Neuron (in vitro differentiated cells): ENCODE measurements at regions not wholly inside any gene's neighbourhood (a gene's known extent, or its start where the extent isn't known, plus 50 kb on each side); places are given as distances from the start of the nearest gene placed in this dataset.

Source experiments
- H2AFZ ChIP-seq: one replicate; pipeline ENCODE4 v1.6.1; 2013; ENCODE audit warnings: low read depth, mild to moderate bottlenecking, inconsistent platforms, low read length, moderate library complexity
- H3K27me3 ChIP-seq: one replicate; pipeline ENCODE4 v1.6.1; 2013; ENCODE audit warnings: low read length; ENCODE audit not compliant: insufficient read depth
- H3K36me3 ChIP-seq: one replicate; pipeline ENCODE4 v1.6.1; 2013; ENCODE audit warnings: low read length; ENCODE audit not compliant: insufficient read depth
- H3K4me1 ChIP-seq: one replicate; pipeline ENCODE4 v1.6.1; 2013; ENCODE audit warnings: low read length; ENCODE audit not compliant: insufficient read depth
- H3K4me3 ChIP-seq: 2 replicates; pipeline ENCODE4 v1.5.1; 2013; ENCODE audit warnings: mild to moderate bottlenecking, low read length, moderate library complexity
- H3K9me3 ChIP-seq: one replicate; pipeline ENCODE4 v1.6.1; 2013; ENCODE audit warnings: low read length

DNA sequence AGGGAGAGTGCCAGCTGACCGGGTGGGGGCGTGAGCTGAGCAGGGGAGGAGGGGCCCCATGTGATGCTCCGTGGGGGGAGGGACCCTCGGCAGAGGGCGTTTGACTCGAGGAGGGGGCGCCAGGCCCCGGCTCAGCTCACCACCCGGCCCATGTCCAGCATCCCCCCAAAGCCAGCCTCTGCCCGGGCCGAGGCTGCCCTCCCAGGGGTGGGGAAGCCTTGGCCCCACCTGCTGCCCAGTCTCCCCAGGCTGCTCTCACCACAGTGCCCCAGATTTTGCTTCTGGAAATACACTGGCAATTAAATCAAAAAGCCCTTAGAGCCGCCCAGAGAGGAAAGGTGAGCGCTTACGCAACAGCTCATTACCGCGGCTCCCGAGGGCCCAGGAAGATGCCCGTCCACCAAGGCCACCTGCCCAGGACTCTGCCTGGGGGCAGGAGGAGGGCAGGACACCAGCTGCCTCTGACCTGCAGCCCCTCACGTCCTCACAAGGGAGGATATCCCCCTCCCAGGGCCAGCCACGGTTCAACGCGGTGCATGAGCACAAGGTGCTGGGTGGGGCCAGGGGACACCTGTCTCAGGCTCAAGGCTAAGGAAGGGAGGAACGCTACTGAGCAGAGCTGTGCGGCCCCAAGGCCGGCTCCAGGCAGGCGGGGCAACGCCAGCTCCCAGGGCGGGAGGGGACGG is 70.0 kb upstream of the INPP5A start:
- no peak overlapping the region for H2AFZ ChIP-seq
- H3K36me3 ChIP-seq: no peaks in the 10 kb centered on the region
- no peaks in the 10 kb centered on the region for H3K9me3 ChIP-seq
- no peak overlapping the region for H3K4me3 ChIP-seq
- H3K4me1 ChIP-seq: peaks cover 7% of the 10 kb centered on the region
- no peaks in the 10 kb centered on the region for H3K27me3 ChIP-seq

DNA sequence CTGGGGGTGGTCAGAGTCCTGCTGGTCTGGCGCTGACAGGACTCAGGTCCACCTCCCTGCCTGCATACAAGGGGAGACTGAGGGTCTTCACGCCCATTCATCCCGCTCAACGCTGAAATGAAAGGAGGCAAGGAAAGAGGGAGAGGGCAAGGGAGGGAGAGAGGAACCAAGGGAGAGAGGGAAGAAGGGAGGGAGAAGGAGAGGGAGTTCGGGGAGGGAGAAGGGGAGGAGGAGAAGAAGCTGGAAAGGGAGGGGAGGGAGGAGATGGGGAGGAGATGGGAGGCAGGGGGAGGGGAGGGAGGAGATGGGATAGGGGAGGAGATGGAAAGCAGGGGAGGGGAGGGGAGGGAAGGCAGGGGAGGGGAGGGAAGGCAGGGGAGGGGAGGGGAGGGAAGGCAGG is 69.4 kb upstream of the INPP5A start:
- peaks cover under 1% of the 10 kb centered on the region for H3K9me3 ChIP-seq
- no peak overlapping the region for H3K4me3 ChIP-seq
- H2AFZ ChIP-seq: no peak overlapping the region
- peaks cover 7% of the 10 kb centered on the region for H3K4me1 ChIP-seq
- H3K36me3 ChIP-seq: no peaks in the 10 kb centered on the region
- H3K27me3 ChIP-seq: no peaks in the 10 kb centered on the region

GRCh38 chr10:132468651-132469050 is 68.9 kb upstream of the INPP5A start:
- Histone ChIP-seq H3K4me1 (peaks cover 7% of the 10 kb centered on the region), H3K9me3 (peaks cover 2% of the 10 kb centered on the region), H2AFZ (no peak overlapping the region), H3K36me3 (no peaks in the 10 kb centered on the region), H3K4me3 (no peak overlapping the region), H3K27me3 (no peaks in the 10 kb centered on the region)

DNA sequence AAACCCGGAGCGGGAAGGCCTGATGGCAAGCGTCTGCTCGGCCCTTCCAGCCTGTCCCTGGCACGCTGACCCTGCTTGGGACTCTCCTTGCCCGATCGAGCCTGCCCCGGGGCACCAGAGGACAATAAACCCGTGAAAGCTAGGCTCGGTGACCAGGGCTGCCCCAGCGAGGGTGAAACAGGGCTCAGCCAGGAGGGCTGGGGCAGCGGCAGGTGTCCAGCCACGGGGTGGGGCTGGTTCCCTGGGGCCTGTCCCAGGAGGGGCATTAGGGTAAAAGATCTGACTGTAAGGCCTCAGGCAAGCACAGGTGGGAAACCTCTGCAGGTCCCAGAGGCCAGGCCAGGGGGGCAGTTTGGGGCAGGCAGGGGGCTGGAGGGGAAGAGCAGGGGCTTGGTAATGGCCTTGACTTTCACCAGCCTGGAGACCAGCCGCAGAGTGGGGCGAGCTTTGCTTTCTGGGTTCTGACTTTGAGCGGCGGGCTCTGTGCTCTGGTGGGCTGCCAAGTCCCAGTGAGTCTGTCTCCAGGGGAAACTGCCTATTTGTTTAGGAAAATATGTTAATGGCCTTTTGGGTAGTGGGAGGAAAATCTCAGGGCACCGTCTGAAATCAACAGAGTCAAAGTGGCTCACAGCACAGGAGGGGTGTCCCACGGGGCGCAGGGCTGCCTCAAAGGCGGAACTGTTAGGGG is 68.2 kb upstream of the INPP5A start:
- Histone ChIP-seq H3K36me3 (no peaks in the 10 kb centered on the region), H3K27me3 (no peaks in the 10 kb centered on the region), H3K4me1 (peaks cover 7% of the 10 kb centered on the region), H3K4me3 (no peak overlapping the region), H2AFZ (no peak overlapping the region), H3K9me3 (peaks cover 2% of the 10 kb centered on the region)

DNA sequence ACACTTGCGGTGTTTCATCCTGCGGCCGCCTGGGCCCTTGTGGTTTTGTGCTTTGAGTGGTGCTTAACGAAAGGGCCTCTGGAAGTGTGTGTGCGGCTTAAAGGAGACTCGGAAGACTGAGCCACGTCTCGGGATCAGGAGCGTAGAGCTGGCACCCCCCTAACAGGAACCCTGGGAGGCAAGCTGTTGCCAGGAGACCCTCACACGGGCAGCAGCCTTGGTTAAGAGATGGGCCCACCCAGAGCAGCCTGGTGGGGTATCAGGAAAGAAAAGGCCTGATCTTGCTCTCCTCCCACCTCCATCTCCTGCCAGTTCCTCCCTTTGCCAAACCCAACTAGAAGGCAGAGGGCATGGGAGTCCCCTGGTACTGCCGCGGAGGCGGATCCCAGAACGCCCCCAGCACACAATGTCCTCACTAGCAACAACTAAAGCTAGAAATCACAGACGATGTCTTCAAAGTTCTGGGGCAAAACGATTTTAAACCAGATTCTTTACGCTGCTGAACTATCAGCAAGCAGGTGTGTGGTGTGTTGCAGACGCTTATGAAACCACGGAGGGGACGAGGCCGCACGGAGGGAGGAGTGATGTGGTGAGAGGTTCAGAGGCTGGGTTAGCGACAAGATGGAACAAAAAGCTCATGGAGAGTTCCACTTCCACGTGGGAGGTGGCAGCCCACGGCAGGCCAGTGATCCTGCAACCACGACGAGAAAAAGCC is 67.0 kb upstream of the INPP5A start:
- peaks cover 2% of the 10 kb centered on the region for H3K9me3 ChIP-seq
- no peaks in the 10 kb centered on the region for H3K27me3 ChIP-seq
- no peak overlapping the region for H2AFZ ChIP-seq
- no peaks in the 10 kb centered on the region for H3K36me3 ChIP-seq
- H3K4me1 ChIP-seq: peaks cover 4% of the 10 kb centered on the region
- H3K4me3 ChIP-seq: no peak overlapping the region

DNA sequence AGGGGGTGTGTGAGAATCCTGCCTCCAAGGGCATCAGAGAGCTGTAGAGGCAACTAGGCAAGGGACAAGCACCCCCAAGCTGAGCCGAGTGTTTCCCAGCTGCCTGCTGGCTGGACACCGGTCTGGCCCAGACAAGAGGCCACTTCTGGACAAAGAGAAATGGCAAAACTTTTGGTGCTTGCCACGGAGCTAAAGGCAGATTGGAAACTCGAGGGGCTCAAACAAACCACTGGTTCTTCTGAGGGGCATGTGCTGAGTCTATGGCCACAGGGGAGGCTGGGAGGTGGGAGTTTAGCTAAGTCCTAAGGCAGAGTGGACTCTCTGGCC is 66.5 kb upstream of the INPP5A start:
- no peaks in the 10 kb centered on the region for H3K36me3 ChIP-seq
- peaks cover 2% of the 10 kb centered on the region for H3K9me3 ChIP-seq
- peaks cover 4% of the 10 kb centered on the region for H3K4me1 ChIP-seq
- H2AFZ ChIP-seq: no peak overlapping the region
- no peaks in the 10 kb centered on the region for H3K27me3 ChIP-seq
- H3K4me3 ChIP-seq: no peak overlapping the region

GRCh38 chr10:132471484-132471883 is 66.1 kb upstream of the INPP5A start:
- Histone ChIP-seq H3K27me3 (no peaks in the 10 kb centered on the region), H3K36me3 (no peaks in the 10 kb centered on the region), H3K4me3 (no peak overlapping the region), H3K9me3 (peaks cover 2% of the 10 kb centered on the region), H3K4me1 (peaks cover 4% of the 10 kb centered on the region), H2AFZ (no peak overlapping the region)

DNA sequence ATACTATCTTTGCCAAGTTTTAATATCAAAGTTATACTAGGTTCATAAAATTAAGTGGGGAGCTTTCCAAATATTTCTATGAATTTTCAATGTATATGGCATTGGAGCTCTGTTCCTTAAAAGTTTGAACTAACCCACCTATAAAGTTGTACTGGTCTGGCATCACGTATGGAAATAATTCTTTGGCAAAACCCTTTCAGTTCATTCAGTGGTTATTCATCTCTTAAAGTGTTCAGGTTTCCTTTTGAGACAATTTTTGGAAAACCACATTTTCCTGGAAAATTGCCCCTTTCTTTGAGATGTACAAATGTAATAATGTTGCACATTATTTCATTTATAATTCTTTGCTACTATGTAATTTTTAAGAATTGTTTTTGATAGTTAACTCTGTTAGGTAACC is 62.5 kb upstream of the INPP5A start:
- Histone ChIP-seq H3K9me3 (peaks cover 2% of the 10 kb centered on the region), H3K36me3 (no peaks in the 10 kb centered on the region), H3K4me3 (no peak overlapping the region), H3K4me1 (peaks cover 9% of the 10 kb centered on the region), H2AFZ (no peak overlapping the region), H3K27me3 (no peaks in the 10 kb centered on the region)

DNA sequence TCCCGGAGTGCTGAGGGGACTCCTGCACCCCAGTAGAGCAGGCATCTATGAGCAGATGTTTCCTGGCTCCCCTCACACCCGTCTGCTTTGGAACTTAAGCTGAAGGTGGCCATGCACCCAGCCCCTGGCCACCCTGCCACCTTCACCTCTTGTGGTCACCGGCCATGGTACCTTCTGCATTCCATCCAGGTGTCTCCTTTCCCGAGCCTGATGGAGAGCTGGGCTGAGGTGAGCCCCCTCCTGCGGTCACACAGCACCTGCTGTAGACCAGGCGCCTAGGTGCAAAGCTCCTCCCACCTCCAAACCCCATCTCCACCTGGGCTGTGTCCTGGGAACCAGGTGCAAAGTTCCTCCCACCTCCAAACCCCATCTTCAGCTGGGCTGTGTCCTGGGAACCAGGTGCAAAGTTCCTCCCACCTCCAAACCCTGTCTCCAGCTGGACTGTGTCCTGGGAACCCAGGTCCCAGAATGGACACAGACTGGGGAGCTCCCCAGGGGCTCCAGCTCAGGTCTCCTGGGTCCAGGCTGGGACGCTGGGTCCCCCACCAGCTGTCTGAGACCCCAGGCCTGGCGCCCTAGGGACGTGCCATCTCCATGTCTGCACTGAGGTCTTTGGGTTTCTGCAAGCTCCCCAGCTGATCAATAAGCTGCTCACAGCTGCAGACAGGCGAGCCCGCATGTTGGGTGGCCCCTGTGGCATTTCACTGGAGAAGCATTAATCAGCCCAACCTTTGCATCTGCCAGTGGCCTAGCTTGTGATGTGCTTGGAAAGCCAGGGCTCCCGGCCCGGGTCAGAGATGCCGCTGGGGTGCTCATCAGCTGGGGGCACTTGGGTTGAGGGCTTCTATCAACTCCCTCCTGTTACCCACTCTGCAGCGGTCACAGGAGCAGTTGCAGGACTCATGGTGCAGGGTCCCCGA is 61.2 kb upstream of the INPP5A start:
- Histone ChIP-seq H3K36me3 (no peaks in the 10 kb centered on the region), H2AFZ (no peak overlapping the region), H3K4me3 (no peak overlapping the region), H3K27me3 (no peaks in the 10 kb centered on the region), H3K4me1 (peaks cover 14% of the 10 kb centered on the region), H3K9me3 (peaks cover 2% of the 10 kb centered on the region)

DNA sequence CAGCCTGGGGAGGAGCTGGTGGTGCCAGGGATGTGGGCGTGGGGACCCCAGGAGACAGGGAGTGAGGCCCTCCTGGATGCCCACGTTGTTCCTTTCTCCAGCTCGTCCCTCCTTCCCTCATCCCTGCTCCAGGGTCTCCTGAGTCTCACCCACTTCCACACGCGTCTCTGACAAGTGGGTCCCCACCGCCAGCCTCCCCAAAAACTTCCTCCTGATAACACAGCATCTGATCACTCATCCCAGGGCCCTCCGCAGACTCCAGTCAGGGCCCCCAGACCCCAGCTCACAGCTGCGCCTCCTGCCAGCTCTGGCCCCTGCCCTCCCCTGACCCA is 60.6 kb upstream of the INPP5A start:
- Histone ChIP-seq H3K27me3 (no peaks in the 10 kb centered on the region), H3K4me3 (no peak overlapping the region), H3K4me1 (peaks cover 20% of the 10 kb centered on the region), H3K36me3 (no peaks in the 10 kb centered on the region), H3K9me3 (peaks cover 2% of the 10 kb centered on the region), H2AFZ (no peak overlapping the region)

DNA sequence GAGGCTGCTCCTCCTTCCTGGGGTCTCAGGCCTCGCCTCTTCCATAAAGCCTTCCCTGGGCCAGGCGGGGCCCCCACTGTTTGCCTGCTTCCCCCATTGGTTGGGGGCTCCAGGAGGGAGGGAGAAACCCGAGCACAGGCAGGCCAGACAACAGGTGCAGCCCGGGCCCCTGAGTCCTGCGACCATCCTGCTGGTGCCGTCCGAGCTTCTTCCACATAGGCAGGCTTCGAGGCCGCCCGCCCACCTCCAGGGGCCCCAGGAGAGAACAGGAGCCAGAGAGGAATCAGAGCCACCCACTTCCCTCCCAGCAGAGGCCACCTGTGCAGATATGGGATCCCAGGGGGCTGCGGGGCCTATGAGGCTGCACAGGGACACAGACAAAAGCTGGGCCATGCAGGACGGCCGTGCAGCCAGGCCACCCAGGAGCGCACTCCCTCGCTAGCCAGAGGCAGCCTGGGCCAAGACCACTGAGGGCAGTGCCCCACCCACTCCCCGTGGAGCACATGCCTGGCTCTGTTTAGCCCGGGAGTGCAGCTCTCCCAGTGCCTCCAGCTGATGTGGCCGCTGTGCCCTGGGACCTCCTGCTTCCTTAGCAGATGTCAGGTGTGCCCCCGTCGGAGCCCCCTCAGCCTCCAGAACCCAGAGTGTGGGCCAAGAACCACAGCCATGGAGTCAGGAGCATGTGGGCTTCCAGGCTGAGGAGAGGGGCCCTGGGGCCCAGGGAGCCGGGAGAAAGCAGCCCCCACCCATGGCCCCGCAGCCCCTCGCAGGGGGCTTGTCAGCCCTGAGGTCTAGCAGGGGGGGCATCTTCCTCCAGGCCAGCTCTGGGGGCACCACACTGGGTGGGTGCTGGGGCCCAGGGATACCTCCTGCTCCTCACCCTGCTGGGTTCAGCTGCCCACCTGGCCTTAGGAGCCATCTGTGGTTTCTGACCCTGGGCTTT is 59.9 kb upstream of the INPP5A start:
- peaks cover 2% of the 10 kb centered on the region for H3K9me3 ChIP-seq
- no peaks in the 10 kb centered on the region for H3K27me3 ChIP-seq
- H3K4me3 ChIP-seq: no peak overlapping the region

DNA sequence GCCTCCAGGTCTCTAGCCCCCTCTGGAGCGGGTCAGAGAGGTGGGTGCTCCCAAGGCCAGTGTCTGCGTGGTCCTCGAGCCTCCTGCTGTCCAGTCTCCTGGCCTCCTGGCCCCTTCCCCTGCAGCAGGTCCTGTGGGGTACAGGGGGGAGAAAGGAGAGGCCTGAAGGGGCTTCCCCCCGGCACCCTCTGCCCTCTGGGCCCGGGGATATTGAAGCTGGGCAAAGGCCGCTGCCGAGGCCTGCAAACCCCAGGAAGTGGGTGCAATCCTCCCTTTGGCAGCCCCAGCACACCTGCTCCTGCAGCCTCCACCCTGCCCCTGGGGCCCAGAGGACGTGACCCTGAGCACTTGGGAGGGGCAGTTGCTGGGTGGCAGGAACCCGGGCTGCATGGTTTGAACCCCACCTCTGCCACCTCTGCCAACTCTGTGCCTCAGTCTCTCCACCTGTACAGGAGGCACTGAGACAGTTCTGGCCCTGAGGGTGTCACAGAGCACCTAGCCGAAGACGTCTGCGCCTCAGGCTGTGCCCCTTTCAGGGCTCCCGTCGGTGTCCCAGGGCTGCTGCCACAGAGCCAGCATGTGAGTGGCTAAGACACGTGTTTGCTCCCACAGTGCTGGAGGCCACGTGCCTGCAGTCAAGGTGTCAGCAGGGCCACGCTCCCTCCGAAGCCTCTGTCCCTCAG is 59.1 kb upstream of the INPP5A start:
- H3K9me3 ChIP-seq: no peaks in the 10 kb centered on the region
- H3K4me1 ChIP-seq: peaks cover 26% of the 10 kb centered on the region
- H3K27me3 ChIP-seq: no peaks in the 10 kb centered on the region
- no peak overlapping the region for H2AFZ ChIP-seq
- no peaks in the 10 kb centered on the region for H3K36me3 ChIP-seq
- no peak overlapping the region for H3K4me3 ChIP-seq

More for the DNA sequence above, 59.9 kb upstream of the INPP5A start:
- H3K36me3 ChIP-seq: no peaks in the 10 kb centered on the region
- H3K4me1 ChIP-seq: peaks cover 26% of the 10 kb centered on the region
- H2AFZ ChIP-seq: no peak overlapping the region
